GM18873 (cell line): ENCODE measurements at regions not wholly inside any gene's neighbourhood (a gene's known extent, or its start where the extent isn't known, plus 50 kb on each side); places are given as distances from the start of the nearest gene placed in this dataset.
"Not testable (repeated sequence)": the region's sequence is repeated elsewhere in the genome, so short reads cannot be mapped to it uniquely, and the experiment has no call there.

ENCODE experiments used
- ATAC-seq: cut with Tn5 transposase; IDR thresholded peaks from one replicate; pipeline ENCODE4 v1.9.1; 2021; ENCODE audit warnings: mild to moderate bottlenecking, moderate library complexity, moderate number of reproducible peaks; ENCODE audit not compliant: unreplicated experiment, low FRiP score

DNA sequence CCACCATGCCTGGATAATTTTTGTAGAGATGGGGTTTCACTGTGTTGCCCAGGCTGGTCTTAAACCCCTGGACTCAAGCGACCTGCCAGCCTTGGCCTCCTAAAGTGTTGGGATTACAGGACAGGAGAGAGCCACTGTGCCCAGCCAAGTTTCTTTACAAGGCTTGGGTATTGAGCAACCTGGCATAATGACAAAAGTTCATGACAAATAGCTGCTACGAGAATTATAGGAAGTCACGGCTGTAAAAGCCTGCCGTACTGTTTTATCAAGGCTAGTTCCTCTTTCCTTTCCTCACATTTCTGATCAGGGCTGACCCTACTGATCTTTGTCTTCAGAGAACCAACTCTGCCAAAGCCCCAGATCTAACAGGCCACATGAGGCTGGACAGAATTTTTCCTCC is 490.4 kb upstream of the SPRED2 start:
- ATAC-seq = no peak

DNA sequence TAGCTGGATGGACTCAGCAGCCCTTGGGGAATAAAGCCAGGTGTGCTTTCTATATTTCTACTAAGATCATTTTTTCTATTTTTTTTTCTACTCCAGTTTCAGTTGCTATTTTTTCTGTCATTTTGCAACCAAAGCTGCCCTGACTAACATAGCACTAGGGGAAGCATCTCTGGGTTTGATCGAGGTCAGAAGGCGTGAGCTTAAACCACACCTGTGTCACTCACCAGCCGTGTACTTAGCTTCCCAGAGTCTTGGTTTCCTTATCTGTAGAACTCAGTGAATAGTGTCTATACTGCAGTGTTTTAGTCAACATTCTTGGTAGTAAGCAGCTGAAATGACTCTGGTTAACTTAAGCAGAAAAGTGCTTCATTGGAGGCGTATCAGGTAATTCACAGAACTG is 489.6 kb upstream of the SPRED2 start:
- no peak for ATAC-seq

DNA sequence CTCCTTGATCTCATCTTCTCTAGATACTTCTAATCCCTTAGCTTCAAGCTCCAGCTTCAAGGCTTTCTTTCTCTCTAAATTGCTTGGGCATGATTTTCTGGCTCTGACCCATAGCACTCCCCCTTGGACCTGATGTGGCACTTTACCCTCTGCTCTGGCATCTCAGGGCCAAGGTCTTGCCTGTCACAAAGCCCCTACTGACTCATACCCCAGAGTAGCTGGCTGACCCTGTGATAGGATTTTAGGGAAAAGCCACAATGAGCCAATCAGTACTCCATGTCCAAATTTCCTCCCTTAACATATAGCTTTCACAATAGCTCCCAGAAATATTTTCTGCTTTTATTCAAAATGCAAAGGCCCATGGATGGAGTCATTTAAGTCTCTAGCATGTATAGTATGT is 488.7 kb upstream of the SPRED2 start:
- no peak for ATAC-seq

DNA sequence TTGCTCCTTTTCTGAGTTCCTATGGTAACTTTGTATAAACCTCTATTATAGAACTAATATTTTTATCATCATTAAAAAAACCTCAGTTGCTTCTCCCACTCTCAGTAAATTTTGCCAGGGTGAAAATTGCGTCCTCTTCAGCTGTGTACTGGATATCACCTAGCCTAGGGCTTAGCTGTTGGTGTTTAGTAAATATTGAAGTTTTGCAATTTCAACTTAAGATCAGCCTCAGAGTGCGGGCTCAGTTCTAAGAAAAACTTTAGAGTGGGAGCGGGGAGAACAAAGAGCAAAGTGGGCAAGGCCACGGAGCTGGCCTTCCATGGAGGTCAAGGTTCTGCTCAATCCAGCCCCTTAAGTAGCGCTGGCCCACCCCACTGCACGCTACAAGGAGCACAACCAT is 488.3 kb upstream of the SPRED2 start:
- no peak for ATAC-seq

DNA sequence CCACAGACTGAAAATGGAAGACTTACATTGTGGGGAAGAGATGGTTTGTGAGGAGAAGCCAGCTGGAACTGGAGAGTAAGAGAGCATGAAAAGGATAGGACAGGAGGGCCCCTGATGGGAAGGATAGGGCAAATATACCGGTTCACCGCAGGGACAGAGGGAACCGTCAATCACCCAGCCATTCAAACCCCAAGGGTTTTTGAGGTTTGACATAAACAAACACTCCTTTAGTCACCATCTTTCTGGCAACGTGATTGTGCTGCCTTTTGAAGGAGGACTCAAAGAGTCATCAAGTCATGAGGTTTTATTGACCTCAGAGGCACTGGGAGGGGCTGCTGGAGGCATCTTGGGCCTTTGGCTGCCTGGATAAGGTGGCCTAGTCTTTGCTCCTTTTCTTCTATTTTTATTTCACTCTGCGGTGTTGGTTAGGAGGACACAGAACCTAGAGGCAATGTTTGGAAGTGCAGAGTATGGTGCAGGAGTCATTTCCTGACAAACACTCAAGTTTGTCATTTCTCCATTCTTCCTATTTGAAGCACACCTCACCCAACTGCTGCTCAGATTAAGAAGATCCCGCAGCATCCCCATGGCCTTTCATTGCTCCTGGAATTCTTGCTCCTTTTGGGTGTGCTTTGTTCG is 487.3 kb upstream of the SPRED2 start:
- ATAC-seq = no peak

DNA sequence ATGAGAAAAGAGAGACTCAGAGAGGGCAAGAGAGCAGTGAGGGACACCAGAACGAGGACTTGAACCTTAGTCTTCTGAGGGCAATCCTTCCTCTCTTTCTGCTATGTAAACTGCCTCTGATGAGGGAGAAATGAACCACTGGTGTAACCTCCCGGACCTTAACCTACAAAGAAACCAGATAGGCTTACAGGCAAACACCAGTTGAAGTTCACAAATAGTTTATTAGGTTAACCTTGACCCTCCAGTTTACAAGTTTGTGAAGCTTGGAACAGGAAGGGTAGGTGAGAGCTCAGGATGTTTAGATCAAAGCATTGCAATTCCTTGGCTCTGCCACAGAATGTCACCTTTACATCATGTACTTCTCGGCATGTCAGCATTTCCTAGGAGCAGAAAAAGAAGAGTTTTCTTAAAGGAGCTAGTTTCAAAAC is 486.4 kb upstream of the SPRED2 start:
- no peak for ATAC-seq

DNA sequence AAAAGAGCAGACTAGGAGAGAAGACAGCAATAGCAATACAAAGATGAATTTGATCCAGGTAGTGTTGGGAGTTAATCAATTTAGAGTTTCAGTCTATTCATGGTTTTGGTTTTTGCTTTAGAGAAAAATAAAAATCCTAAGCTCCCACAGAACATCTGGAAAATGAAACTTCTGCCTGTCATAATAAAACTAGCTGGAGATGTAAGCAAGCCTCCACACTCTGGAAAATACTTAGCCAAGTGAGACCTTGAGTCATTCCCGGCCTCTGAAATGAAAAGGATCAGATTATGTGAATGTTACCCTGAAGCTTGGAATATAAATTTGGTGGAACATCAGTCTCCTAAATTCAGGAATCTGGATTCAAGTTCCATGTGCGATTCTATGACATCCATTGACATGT is 485.6 kb upstream of the SPRED2 start:
- ATAC-seq = no peak

DNA sequence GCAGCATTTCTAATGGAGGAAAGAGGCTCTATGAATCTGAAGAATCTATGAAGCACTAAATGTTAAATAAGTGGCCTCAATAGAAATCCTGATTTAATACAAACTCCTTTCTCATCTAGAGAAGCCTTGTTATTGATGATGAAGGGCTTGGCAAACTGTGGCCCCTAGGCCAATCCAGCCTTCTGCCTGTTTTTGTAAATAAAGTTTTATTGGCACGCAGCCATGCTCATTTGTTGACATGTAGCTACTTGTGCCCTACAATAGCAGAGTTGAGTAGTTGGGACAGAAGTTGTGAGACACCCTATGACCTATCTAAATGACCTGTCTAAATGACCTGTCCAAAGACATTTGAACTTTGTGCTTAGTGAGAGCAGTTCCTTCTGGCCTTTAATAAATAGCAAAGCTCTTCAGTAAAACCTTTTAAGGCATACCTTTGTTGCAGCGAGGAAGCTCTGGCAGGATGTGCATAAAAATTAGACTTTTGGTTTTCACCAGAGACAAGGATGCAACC is 484.4 kb upstream of the SPRED2 start:
- no peak for ATAC-seq

DNA sequence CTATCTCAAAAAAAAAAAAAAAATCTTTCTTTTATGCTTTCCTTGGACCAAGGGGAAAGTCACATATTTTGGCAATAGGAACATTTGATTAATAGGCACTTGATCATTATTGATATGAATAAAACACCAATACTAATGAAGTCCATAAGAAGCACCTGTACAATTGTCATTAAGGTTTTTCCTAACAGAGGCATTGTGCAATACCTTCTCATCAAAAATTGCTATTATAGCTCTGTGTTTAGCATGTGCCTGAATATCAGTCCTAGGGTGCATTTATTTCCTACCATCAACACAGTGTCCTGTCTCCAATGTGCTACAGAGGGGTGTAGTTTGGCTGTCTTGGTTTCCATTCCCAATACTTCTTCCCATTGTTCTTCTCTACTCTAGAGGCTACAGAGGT is 483.8 kb upstream of the SPRED2 start:
- ATAC-seq = no peak

DNA sequence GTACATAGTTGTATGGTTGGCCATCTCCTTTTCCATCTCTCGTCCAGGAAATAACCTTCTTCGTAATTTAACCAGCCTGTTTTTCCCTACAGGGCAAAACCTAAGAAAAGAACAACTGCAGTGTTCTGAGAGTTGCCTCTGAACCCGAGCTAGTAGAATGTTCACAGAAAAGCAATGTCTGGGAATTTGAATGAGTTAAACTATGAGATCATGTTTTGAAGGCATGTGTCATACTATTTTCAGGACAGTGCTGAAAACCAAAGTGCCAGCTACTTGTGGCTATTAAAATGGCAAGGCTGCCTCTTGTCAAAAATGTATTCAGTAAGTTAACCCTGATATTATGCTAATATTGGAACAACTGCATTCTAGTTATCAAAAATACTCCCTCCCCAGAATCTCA is 482.9 kb upstream of the SPRED2 start:
- no peak for ATAC-seq

DNA sequence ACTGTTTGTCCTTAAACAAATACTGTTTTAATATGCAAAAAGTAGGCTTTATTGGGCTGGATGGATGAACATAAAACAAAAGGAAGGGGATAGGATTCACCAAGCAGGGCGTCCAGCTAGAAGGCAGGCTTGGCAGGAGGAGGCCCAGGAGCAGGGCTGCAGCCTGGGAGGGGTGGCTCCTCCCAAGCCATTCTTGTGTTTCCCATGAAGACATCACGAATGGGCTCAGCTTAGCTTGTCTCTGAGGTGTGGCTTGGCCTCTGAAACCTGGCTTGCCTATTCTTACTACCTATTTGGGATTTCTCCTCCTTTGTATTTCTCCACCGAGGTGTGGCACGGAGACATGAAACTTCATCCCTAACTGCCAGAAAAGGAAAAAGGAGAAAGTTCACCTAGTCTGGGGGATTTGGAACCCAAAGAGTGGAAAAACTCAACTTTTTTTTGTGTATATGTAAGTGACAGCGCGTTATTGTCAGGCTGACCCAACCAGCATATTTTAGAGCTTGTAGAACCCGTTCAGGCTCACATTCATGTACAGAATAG is 481.9 kb upstream of the SPRED2 start:
- no peak for ATAC-seq

DNA sequence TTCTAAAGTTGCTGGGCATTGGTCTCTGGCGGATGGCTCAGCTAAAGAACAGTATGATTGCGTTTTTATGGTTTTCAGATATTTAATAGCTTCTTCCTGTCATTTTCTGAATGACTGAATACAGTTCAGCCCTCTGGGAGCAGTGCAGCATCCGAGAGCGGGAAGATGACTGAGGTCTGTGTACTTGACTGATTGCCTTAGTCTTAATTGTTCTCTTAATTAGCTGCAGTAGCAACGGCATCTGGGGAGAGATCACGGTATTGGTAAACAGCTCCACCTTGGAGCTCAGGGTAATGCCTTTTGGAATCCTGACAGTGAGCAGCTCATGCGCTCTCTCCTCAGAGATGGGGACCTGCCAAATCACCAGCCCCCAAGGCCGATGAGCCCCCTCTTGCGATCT is 481.4 kb upstream of the SPRED2 start:
- no peak for ATAC-seq

DNA sequence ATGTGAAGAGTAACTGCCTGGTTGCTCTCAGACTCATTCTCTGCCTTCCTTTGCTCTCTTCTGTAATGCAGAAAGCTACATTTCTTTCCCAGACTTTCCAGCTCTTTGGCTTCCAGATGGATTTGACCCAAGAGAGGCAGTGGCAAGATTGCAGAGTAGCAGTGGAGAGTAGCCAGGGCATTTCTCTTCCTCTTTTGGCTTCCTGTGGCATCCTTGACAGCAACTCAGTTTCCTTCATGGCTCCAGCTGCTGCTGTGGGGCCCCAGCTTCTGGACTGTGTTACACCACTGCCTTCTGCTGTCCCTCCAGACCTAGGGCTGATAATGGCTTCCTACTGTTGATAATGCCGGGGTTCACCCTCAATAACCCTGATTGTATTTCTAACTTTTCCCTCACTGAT is 469.4 kb upstream of the SPRED2 start:
- ATAC-seq = no peak

DNA sequence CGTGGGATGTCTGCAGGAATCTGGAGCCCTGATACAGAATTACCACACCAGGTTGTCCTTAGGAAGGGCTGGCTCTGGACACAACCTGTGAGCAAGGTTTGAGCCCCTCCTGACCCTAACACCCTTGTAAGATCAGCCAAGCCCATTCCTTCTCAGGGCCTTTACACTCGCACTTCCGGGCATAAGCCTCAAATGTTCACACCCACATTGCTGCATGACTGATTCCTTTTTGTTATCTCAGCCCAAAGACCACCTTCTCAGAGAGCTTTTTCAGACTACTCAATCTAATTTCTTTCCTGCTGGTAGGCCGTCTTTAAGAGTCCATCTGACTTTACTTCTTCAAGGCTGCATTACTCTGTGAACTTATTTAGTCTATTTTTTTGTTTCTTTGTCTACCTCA is 464.0 kb upstream of the SPRED2 start:
- no peak for ATAC-seq

DNA sequence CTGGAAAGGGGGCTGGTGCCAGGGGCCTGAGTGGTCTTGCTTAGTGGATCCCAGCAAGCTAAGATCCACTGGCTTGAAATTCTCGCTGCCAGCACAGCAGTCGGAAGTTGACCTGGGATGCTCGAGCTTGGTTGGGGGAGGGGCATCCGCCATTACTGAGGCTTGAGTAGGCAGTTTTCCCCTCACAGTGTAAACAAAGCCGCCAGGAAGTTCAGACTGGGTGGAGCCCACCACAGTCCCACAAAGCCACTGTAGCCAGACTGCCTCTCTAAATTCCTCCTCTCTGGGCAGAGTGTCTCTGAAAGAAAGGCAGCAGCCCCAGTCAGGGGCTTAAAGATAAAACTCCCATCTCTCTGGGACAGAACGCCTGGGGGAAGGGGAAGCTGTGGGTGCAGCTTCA is 457.7 kb upstream of the SPRED2 start:
- not testable (repeated sequence) for ATAC-seq

DNA sequence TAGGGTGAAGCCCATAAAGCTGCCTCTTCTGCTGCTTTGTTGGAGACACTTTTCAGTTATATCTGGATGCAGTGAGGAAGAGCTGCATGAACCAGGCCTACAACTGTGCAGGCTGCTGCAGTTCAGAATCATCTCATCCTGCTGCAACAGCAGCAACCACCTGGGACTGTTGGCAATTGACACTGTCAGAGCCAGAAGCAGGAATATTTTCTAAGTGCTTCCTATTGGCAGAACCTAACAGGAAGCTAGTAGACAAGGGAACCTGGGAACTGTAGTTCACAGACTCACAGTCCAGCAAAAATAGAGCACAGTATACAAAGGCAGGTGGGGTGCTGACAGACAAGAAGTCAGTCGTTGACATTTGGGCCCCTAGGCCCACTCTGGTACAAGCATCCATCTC is 452.9 kb upstream of the SPRED2 start:
- no peak for ATAC-seq

DNA sequence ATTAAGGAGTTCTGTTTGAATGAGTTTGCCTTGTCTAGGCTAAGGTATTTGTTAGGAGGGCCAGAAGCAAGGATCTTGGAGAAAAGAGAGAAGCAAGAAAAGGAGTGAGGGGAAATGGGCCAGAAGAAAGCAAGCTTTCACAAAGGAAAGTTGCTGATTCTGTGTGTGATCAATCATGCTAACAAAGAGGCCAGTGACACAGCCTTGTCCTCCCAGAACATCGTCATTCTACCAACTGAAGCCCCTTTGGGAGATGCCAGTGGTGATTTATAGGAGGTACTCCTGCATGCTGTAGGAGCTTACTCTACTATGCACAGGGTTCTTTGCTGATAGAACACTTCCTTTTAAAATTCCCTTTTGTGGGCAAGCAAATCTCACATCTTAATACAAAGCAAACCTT is 449.2 kb upstream of the SPRED2 start:
- no peak for ATAC-seq

DNA sequence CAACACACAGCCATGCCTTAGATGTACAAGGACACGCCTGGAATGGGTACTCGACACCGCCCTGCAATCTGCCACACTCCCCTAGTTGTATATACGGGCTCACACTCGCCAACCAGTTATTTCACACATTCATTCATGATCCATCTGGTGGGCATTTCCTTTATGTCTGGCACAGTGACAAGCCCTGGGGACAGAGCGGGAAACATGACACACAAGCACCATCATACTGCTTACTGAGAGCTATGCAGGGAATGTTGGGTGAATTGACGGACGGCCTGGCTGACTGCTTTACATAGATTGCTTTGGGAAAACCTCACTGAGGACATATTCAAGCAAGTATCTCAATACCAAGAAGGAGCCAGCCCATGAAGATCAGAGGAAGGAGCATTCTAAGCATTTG is 448.0 kb upstream of the SPRED2 start:
- ATAC-seq = no peak

DNA sequence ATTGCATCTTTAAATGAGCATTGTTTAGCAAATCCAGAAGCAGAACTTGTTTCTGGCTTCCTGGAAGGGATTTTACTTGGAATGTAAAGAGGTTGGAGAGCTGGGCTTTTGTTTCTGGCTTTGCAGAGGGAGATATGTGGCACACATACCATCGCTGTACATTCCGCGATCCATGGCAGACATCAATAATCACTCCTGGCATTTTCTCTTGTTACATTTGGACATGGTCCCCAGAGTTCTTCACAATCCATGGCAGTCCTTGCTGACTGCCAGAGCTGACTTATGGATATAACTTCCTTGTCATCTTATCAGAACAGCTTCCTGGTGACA is 445.6 kb upstream of the SPRED2 start:
- no peak for ATAC-seq

DNA sequence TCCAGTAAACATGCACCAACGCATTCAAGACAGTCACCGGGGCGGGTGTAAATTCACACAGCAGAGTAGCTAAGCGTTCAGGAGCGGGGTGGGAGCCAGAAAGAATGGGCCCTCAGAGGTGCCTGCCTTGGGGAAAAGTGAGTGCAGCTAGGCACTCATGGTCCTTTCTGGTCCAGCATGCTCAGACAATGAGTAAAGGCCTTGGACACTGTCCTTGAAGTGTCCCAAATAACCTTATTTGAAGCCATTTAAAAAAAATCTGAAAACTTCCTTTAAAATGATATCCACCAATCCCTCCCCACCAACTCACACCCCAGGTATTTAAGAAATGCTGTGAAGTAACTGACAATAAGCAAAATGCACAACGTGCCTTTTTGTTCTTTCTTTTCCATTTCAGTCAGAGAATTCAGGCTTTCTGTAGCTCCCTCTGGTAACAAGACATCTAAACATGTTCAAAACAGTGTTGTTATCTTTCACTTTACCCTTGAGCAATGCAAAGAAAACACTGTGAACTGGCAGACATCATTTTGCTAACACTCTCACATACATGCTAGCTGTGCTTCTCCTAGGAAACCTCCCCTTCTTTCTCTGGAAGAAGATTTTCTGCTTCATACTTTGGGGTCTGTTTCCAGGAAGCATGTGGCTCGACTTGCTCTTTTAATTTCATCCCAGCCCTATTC is 445.1 kb upstream of the SPRED2 start:
- ATAC-seq = no peak

DNA sequence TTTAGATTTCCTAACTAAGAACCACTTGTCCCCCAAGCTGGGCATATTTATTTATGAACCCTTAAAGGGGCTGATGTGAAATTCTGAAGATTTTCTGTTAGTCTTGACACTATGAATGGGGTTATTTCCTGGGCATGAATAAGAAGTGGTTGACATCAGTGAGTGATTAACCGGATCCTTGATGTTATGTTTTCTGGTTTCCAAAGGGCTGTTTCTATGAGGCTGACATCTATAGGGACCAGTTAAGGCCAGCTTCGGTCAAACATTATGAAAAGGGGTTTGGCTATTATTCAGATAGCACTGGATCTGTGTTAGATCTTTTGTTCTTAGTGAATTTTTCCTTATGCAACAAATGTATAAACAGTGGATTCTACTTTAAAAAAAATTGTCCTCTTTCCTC is 443.7 kb upstream of the SPRED2 start:
- ATAC-seq = no peak

DNA sequence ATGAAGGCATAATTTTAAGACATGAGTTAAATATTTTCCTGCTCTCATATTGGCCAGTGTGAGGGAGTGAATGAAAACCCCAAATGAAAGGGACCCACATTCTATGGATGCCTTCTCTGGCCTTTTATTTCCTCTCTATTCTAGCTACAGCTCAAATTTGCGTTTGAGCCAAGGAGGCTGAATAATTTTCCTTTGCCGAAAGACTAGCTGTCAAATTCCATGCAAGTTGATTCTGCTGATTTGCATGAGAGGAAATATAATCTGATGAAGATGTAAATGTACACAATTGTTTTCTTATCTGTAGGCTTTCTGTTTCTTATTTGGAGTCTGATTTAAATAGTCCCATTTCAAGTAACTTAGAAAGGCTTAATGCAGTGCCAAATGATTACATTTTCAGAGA is 438.4 kb upstream of the SPRED2 start:
- ATAC-seq = no peak
